H9 (cell line): ENCODE measurements at regions not wholly inside any gene's neighbourhood (a gene's known extent, or its start where the extent isn't known, plus 50 kb on each side); places are given as distances from the start of the nearest gene placed in this dataset.

Experiments used
- DNase-seq: peaks from one replicate; pipeline ENCODE4 v3.0.0-alpha.2; 2017
- H2AFZ ChIP-seq: one replicate; pipeline ENCODE4 v1.6.1; 2013; ENCODE audit warnings: mild to moderate bottlenecking, low read length, control low read depth, moderate library complexity
- H2AK5ac ChIP-seq: 2 replicates; pipeline ENCODE4 v1.6.1; 2013; ENCODE audit warnings: low read length, control low read depth, mixed read lengths; ENCODE audit not compliant: insufficient read length
- H2BK120ac ChIP-seq: one replicate; pipeline ENCODE4 v1.6.1; 2013; ENCODE audit warnings: low read depth, mild to moderate bottlenecking, low read length, control low read depth, inconsistent platforms; ENCODE audit not compliant: poor library complexity, severe bottlenecking
- H2BK12ac ChIP-seq: 2 replicates; pipeline ENCODE4 v1.6.1; 2013; ENCODE audit warnings: low read length, control low read depth, mixed read lengths, low read depth; ENCODE audit not compliant: insufficient read length
- H2BK15ac ChIP-seq: 2 replicates; pipeline ENCODE4 v1.6.1; 2013; ENCODE audit warnings: low read depth, low read length, control low read depth
- H2BK20ac ChIP-seq: one replicate; pipeline ENCODE4 v1.6.1; 2013; ENCODE audit warnings: low read depth, mild to moderate bottlenecking, low read length, control low read depth, inconsistent platforms; ENCODE audit not compliant: poor library complexity, severe bottlenecking
- H2BK5ac ChIP-seq: 2 replicates; pipeline ENCODE4 v1.6.1; 2013; ENCODE audit warnings: low read length, control low read depth, mixed read lengths; ENCODE audit not compliant: insufficient read length
- H3K14ac ChIP-seq: 2 replicates; pipeline ENCODE4 v1.6.1; 2013; ENCODE audit warnings: low read length, control low read depth; ENCODE audit not compliant: insufficient read depth
- H3K18ac ChIP-seq: 2 replicates; pipeline ENCODE4 v1.6.1; 2013; ENCODE audit warnings: low read depth, mild to moderate bottlenecking, mixed read lengths, low read length, control low read depth; ENCODE audit not compliant: insufficient read length
- H3K23ac ChIP-seq: 2 replicates; pipeline ENCODE4 v1.6.1; 2013; ENCODE audit warnings: low read length, control low read depth, mixed read lengths, low read depth; ENCODE audit not compliant: insufficient read length
- H3K23me2 ChIP-seq: 2 replicates; pipeline ENCODE4 v1.6.1; 2013; ENCODE audit warnings: low read depth, mild to moderate bottlenecking, mixed read lengths, low read length, control low read depth; ENCODE audit not compliant: insufficient read length, poor library complexity, severe bottlenecking
- H3K27ac ChIP-seq: 2 replicates; pipeline ENCODE4 v1.5.1; 2013; ENCODE audit warnings: low read length, control low read depth, mixed read lengths, low read depth; ENCODE audit not compliant: insufficient read length
- H3K27me3 ChIP-seq: 2 replicates; pipeline ENCODE4 v1.6.1; 2013; ENCODE audit warnings: low read length, control low read depth, inconsistent platforms; ENCODE audit not compliant: insufficient read depth
- H3K4ac ChIP-seq: 2 replicates; pipeline ENCODE4 v1.6.1; 2013; ENCODE audit warnings: low read depth, mild to moderate bottlenecking, control low read depth, inconsistent platforms, low read length, moderate library complexity
- H3K4me1 ChIP-seq: 2 replicates; pipeline ENCODE4 v1.6.1; 2013; ENCODE audit warnings: low read length, control low read depth, inconsistent platforms; ENCODE audit not compliant: insufficient read depth
- H3K4me2 ChIP-seq: 2 replicates; pipeline ENCODE4 v1.6.1; 2013; ENCODE audit warnings: low read length, control low read depth, mixed read lengths; ENCODE audit not compliant: insufficient read length, insufficient read depth
- H3K56ac ChIP-seq: 2 replicates; pipeline ENCODE4 v1.6.1; 2013; ENCODE audit warnings: low read depth, mild to moderate bottlenecking, mixed read lengths, low read length, control low read depth; ENCODE audit not compliant: insufficient read length
- H3K79me1 ChIP-seq: 2 replicates; pipeline ENCODE4 v1.6.1; 2013; ENCODE audit warnings: low read depth, mild to moderate bottlenecking, moderate library complexity, low read length, control low read depth, inconsistent platforms; ENCODE audit not compliant: insufficient read depth, poor library complexity, severe bottlenecking
- H3K79me2 ChIP-seq: 2 replicates; pipeline ENCODE4 v1.6.1; 2013; ENCODE audit warnings: low read length, control low read depth, inconsistent platforms; ENCODE audit not compliant: insufficient read depth
- H3K9ac ChIP-seq: 2 replicates; pipeline ENCODE4 v1.6.1; 2013; ENCODE audit warnings: low read length, control low read depth, mixed read lengths; ENCODE audit not compliant: insufficient read length; ENCODE audit errors: extremely low read depth
- H3K9me3 ChIP-seq: one replicate; pipeline ENCODE4 v1.6.1; 2013; ENCODE audit warnings: low read depth, low read length, inconsistent platforms; ENCODE audit not compliant: control insufficient read depth
- H3T11ph ChIP-seq: one replicate; pipeline ENCODE4 v1.6.1; 2013; ENCODE audit warnings: mild to moderate bottlenecking, low read length, control low read depth, inconsistent platforms
- H4K20me1 ChIP-seq: one replicate; pipeline ENCODE4 v1.6.1; 2013; ENCODE audit not compliant: control insufficient read depth, insufficient read length, insufficient read depth
- H4K5ac ChIP-seq: 2 replicates; pipeline ENCODE4 v1.6.1; 2013; ENCODE audit warnings: low read depth, mild to moderate bottlenecking, mixed read lengths, low read length, control low read depth; ENCODE audit not compliant: insufficient read length
- H4K8ac ChIP-seq: replicated peaks from 2 replicates; pipeline ENCODE4 v1.6.1; 2013; ENCODE audit warnings: low read length, control low read depth, mixed read lengths, low read depth; ENCODE audit not compliant: insufficient read length
- H4K91ac ChIP-seq: 2 replicates; pipeline ENCODE4 v1.6.1; 2013; ENCODE audit warnings: low read depth, mild to moderate bottlenecking, moderate library complexity, mixed read lengths, low read length, control low read depth; ENCODE audit not compliant: insufficient read length
- H3K27ac Mint-ChIP-seq, 3 experiments: 2 replicates in 2 of 3; 3 replicates in 1 of 3; pipeline ENCODE4 v1.8.0; 2020 to 2021; ENCODE audit warnings: mixed read lengths in 3 of 3, mild to moderate bottlenecking in 1 of 3, moderate library complexity in 1 of 3
- H3K27me3 Mint-ChIP-seq: 2 replicates; pipeline ENCODE4 v1.8.0; 2021; ENCODE audit warnings: low read depth, mild to moderate bottlenecking, moderate library complexity, mixed read lengths
- H3K36me3 Mint-ChIP-seq, 3 experiments: 2 replicates in 2 of 3; 3 replicates in 1 of 3; pipeline ENCODE4 v1.8.0; 2020 to 2021; ENCODE audit warnings: low read depth in 3 of 3, mixed read lengths in 3 of 3; ENCODE audit not compliant: insufficient read depth in 1 of 3
- H3K4me1 Mint-ChIP-seq, 2 experiments: 2 replicates each; pipeline ENCODE4 v1.8.0; 2020; ENCODE audit warnings: mixed read lengths in 2 of 2
- H3K4me3 Mint-ChIP-seq, 2 experiments: 2 replicates in 1 of 2; 3 replicates in 1 of 2; pipeline ENCODE4 v1.8.0; 2020 to 2021; ENCODE audit warnings: mild to moderate bottlenecking in 2 of 2, mixed read lengths in 2 of 2, moderate library complexity in 1 of 2
- H3K9me3 Mint-ChIP-seq, 2 experiments: 2 replicates in 1 of 2; 3 replicates in 1 of 2; pipeline ENCODE4 v1.8.0; 2020; ENCODE audit warnings: mild to moderate bottlenecking in 2 of 2, mixed read lengths in 2 of 2, moderate library complexity in 1 of 2
- CTCF ChIP-seq: fragments of 200-600 bp; sonication (generic); conservative IDR thresholded peaks from 3 replicates; pipeline ENCODE4 v1.8.0; 2021; ENCODE audit warnings: antibody characterized with exemption, mild to moderate bottlenecking
- WGBS: extraction: QIAGEN DNeasy Blood & Tissue Kit; methylation state at CpG from one replicate; pipeline ENCODE4 v1.1.7; 2013; ENCODE audit warnings: missing lambda C conversion rate, low lambda C conversion rate, mixed read lengths; ENCODE audit not compliant: insufficient read length; ENCODE audit errors: extremely low coverage; 5-methylcytosine and 5-hydroxymethylcytosine counted together

- H3K27me3 ChIP-seq: no peaks in the 10 kb centered on the region
- no peak overlapping the region for H3T11ph ChIP-seq
- H3K4me2 ChIP-seq: no peak overlapping the region
- H3K18ac ChIP-seq: no peak overlapping the region
- H3K79me1 ChIP-seq: no peaks in the 10 kb centered on the region
- DNase-seq: no peak
- Mint-ChIP-seq H3K9me3 (no peaks in the 10 kb centered on the region), H3K36me3 (no peaks in the 10 kb centered on the region), H3K27ac (no peak overlapping the region), H3K4me3 (no peak overlapping the region), H3K4me1 (peaks cover 26 to 33% of the 10 kb centered on the region in 2 experiments), H3K27me3 (no peaks in the 10 kb centered on the region)
- no peak overlapping the region for H4K8ac ChIP-seq
- no peak overlapping the region for H3K27ac ChIP-seq
- no peak overlapping the region for H3K56ac ChIP-seq
- WGBS: no CpG with 5 or more reads among the region's 3 CpGs
- H2BK20ac ChIP-seq: no peak overlapping the region
- H4K5ac ChIP-seq: no peak overlapping the region
- H2AFZ ChIP-seq: no peak overlapping the region
- no peak overlapping the region for H2BK5ac ChIP-seq
- H3K14ac ChIP-seq: no peak overlapping the region
- H2BK15ac ChIP-seq: no peak overlapping the region
- H3K23me2 ChIP-seq: no peaks in the 10 kb centered on the region
- no peak overlapping the region for H3K4ac ChIP-seq
- no peaks in the 10 kb centered on the region for H4K20me1 ChIP-seq
- H3K9ac ChIP-seq: no peak overlapping the region
- no peak overlapping the region for H2BK120ac ChIP-seq
- H3K79me2 ChIP-seq: no peaks in the 10 kb centered on the region
- no peak overlapping the region for H2BK12ac ChIP-seq
- no peak overlapping the region for H4K91ac ChIP-seq
- H3K4me1 ChIP-seq: peaks cover 3% of the 10 kb centered on the region
- H3K9me3 ChIP-seq: no peaks in the 10 kb centered on the region
- no peak for TF ChIP-seq CTCF
- H3K23ac ChIP-seq: no peak overlapping the region
- no peak overlapping the region for H2AK5ac ChIP-seq
Measured at GRCh38 chr7:12800486-12800885, 113.1 kb downstream of the ARL4A start.
